HG02759 (cell line): ENCODE measurements at regions not wholly inside any gene's neighbourhood (a gene's known extent, or its start where the extent isn't known, plus 50 kb on each side); places are given as distances from the start of the nearest gene placed in this dataset.

Experiments used
- ATAC-seq: cut with Tn5 transposase; IDR thresholded peaks from one replicate; pipeline ENCODE4 v1.9.1; 2021; ENCODE audit warnings: mild to moderate bottlenecking, moderate library complexity; ENCODE audit not compliant: unreplicated experiment

DNA sequence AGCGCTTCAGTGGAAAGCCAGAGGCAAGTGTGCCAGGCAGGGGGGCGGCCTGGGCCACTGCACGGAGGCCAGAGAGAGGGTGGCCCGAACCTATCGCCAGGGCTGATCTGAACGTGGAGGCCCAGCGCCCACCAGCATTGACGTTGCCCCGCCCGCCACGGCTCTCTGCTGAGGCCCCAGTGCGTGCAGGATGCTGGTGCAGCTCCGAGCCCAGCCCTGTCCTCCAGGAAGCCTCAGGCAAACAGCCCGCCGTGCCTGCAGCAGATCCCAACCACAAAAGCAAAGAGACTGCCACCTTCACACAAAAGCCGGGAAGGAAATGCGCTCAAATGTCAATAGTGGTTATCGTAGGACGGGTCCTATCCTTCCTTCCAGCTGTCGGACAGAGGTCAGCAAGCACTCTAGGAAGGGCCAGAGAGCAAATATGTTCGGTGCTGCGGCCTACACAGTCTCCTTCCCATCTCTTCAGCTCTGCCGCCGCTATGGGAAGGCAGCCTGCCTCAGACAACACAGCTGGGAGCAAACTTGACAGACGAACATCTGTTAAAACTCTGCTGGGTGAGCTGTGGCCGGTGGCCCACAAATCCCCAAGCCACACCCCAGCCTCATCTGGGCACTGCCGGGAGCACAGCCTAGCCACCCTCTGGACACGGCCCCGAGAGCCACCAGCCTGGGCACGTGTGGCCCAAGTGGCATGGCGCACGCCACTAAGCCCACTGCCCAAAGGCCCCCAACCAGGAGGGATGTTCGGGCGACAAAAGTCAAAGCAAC, 146.2 kb downstream of the CRYBB2 start:
- no peak for ATAC-seq

DNA sequence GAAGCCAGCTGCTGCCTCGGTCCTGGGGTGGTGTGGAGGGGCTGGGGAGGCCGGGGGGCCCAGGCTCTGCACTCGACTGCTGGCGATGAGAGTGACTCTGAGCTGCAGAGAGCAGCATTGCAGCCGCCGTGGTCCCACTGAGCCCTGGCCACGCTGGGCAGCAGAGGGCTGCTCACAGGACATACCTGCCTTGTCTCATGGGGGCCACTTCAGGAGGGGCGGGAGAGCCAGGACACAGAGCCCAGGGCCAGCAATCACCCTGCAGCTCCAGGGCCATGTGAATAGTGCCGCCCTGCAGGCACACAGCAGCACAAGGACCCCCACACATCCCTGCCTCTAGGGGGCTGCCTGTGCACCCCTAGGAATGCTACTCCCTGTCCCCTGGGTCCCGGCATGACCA, 147.0 kb downstream of the CRYBB2 start:
- ATAC-seq, result no peak

DNA sequence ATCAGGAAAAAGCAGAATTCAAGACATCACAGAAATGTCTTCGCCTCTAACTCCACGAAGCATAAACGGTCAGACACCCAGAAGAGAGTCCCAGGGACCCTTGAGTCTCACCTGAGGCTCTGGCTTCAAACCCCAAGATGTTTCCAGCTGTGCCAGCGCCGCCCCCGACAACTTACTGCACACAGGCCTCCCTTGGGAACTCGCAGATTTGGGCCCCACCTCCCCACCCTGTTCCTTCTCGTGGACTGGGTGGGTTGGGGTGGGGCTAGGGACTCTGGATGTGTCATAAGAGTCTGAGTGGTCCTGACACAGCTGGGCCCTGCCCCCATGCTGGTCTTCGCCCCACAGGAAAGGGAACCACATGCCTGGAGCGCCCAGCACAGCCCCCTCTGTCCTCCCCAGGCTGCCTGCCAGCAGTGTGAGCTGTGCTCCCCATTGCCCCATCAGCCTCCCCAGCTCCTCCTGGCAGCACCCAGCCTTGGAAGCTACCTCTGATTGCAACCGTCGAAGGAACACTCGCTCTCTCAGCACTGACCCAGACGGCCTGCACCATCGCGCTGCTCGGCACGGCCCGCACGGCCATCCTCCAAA, 147.5 kb downstream of the CRYBB2 start:
- no peak for ATAC-seq

DNA sequence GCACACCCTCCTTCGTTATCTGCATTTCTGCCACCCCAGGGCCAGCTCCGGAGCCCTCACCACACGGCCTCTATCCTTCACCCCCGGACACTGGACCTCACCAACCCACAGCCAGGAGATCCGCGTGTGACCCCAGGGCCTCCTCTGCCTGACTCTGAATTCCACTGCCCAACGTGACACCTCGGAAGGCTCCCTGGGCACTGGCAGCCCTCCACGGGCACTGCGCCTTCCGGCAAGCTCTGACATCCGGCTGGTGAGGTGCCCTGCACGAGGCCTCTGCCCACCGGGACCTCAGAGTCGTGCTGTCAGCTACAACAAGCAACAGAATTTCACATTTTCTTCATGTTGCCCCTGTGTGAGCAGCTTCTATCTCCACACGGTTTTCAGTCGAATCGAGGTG, 148.3 kb downstream of the CRYBB2 start:
- ATAC-seq, result no peak

DNA sequence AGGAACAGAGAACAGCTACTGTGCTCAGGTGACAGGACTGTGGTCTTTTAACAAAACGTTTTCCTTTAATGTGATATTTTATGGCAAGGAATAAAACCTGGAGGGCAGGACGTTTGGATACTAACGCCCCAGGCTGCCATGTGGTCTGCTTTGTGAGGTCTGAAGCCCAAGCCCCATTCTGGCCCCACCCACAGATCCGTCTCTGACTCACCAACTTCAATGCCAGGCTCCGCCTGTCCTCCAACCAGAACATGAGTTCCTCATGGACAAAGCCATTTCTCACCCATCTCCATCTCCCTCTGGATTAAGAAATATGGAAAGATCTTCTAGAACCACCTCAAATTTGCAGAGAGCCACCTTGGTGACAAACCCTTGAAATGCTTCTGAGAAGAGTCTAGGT, 148.8 kb downstream of the CRYBB2 start:
- no peak for ATAC-seq

DNA sequence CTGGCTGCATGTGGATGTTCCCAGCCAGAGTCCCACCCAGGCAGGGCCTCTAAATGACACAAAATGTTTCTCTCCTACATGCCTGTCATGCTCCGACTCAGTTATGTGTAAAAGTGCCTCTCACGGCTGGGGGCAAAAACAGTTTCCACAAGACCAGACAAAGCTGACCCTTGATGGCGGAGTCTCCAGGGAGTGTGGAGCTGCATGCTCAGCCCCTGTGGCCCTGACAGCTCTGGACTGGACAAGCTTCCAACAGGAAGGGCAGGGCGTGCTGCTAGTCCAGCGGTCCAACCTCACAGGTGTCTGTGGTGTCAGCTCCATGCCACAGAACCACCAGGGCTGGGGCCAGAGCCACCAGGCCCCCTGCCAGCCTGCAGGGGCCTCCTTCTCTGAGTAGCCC, 149.6 kb downstream of the CRYBB2 start:
- no peak for ATAC-seq

DNA sequence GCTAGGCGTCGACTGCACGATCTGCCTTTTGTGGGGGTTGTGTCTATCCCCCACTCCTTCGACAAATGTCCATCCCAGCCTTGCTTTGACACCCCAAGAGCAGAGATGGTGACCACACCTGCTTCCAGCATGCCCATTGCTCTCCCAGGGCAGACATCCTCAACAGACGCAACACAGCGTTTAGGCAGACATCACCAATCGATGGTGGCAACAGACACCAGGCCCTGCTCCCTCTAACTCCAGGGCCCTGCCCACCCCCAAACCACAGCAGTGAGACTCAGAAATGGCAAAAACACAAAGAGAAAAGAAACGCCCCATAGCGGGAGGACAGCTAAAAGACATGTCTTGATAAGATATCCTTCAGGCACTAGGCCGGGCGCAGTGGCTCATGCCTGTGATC, 150.9 kb downstream of the CRYBB2 start:
- no peak for ATAC-seq

DNA sequence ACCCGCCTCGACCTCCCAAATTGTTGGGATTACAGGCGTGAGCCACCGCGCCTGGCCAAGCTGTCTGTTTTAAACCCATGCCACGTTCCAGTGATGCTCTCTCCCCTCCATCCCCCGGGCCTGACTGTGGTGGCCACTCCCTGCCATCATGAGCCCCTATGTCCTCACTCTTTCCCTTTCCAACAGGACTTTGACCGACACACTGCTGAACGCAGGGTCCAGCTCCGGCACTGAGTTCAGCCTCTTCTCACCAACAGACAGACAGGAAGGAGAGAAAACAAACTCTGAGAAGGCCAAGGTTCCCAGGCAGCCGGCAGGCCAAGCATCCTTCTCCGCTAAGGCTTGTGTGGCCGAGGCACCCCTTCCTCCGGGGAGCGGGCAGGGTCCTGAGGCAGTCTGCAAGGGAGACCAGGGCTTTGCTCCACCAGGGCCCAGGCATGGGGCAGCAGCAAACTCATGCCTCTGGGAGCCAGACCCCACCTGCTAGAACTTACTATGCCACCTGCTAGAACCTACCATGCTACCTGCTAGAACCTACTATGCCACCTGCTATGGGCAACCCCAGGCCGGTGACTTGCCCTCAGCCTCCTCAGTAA, 152.7 kb downstream of the CRYBB2 start:
- no peak for ATAC-seq

DNA sequence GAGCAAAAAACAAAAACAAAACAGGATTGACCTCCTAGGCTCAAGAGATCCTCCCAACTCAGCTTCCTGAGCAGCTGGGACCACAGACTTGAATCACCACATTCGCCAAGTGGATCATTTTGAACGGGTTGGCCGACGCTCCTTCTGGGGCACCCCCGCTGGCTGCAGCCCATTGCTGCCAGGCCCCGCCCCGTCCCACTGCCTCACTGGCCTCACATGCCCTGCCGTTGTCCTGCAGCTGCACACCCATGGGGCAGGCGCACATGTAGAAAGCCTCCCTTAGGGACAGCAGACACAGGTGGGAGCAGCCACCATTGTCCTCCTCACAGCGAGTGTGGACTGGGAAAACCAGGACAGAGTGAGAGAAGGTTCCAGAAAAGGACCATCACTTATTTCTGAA, 154.5 kb downstream of the CRYBB2 start:
- ATAC-seq, result no peak

DNA sequence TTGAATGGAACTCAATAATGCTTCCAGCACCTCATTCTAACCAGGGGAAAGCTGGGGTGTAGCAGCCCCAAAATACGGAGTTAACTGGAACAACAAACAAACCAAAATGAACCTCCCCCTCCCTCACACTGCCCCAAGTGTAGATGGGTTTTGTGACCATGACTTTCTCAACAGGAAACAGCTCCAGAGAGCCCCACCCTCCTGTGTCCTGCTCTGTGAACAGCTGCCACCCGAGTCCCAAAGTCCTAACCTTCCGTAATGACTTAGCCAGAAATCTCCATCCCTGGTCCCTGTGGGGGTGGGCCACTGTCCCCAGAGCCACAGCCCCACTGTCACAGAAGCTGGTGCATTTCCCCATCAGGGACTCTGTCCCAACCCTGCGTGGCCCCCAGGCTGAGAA, 155.4 kb downstream of the CRYBB2 start:
- no peak for ATAC-seq

DNA sequence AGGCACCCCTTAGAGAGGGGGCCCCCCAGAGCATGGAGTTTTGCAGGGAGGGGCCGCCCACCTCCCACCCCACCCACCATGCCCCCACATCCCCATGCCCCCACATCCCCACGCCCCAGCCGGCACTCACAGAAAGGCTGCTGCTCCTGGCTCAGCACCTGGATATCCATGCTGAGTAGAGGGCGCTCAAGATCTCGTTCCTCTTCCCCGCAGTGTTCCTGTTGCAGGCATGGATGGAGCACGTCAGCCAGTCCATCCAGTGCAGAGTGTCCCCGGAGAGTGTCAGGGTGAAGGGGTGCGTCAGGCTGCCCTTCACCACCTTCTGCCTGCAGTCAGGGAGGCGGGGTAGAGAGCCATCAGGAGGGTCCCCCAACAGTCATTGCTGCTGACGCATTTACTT, 156.2 kb downstream of the CRYBB2 start:
- no peak for ATAC-seq

DNA sequence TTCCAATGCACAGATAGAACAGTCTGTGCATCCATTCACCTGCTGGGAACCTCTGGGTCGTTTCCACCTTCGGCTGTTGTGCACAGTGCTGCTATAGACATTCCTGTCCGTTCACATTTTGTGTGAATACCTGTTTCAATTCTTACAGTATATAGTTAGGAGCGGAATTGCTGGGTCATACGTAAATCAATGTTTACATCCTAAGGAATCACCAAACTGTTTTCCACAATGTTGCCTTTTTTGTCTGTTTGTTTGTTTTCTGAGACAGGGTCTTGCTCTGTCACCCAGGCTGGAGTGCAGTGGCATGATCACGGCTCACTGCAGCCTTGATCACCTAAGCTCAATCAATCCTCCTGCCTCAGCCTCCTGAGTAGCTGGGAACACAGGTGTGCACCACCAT, 158.3 kb downstream of the CRYBB2 start:
- ATAC-seq, result no peak

DNA sequence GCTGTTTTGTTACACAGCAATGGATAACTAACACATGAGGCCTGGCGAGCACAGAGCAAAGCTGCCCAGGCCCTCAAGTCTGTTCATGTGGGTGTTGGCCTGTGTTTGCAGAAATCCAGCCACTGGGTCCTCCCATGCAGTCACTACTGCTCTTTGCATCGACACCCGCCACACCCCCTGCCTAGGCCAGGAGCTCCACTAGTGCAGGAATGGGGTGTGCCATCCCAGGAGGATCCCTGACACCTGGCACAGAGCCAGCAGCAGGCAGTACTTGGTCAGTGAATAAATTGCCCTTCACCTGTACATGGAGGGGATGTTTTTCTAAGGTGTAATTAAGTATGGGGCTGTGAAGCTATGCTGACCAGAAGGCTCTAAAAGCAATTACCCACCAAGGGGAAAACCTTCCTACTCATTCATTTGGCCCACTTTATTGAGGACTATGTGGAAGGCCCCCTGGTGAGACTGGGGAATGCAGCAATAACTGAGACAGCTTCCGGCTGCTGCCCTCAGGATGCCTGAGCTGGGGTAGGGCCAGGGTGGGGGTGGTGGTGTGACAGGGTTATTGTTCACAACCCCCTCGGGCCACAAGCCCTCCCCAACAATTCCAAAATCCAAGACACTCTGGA, 160.8 kb downstream of the CRYBB2 start:
- no peak for ATAC-seq

DNA sequence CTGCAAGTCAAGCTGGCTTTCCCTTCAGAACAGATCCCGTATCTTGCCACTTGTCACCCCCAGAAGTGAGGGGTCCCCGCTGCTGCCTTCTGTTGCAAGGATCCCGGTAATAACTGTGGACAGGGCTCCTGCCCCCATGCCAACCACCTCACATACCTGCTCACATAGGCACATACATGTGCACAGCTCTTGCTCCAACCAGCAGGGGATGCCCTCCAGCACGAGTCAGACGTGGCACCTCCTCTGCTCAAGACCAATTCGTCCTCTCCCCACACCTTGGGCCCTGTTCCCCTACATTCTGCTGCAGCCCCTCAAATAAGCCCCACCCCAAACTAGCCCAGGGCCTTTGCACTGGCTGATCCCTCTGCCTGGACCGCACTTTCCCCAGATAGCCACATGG, 163.3 kb downstream of the CRYBB2 start:
- no peak for ATAC-seq

DNA sequence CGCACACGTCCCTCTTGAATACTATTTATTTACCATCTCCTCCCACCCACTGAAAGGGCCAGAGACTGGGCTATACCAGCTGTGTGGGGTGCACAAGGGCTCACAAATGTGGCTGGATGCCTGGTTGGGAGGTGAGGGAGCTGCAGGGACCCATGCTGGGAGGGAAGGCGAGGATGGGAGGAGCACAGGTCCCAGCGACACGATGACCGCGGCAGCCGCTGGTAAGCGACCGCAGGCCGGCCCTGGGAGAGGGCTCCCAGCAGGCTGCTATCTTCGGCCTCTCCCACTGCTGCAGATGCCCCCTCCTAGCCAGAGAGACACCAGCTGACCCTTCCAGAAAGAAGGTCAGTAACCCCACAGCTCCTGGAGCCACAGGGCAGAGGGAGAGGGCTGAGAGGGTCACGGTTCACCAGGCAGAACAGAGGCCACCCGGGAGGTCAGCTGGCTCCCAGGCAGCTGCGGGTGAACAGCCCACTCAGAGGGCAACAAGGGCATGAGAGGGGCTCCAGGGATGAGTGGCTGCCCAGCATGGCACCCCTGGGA, 163.9 kb downstream of the CRYBB2 start:
- ATAC-seq, result no peak

DNA sequence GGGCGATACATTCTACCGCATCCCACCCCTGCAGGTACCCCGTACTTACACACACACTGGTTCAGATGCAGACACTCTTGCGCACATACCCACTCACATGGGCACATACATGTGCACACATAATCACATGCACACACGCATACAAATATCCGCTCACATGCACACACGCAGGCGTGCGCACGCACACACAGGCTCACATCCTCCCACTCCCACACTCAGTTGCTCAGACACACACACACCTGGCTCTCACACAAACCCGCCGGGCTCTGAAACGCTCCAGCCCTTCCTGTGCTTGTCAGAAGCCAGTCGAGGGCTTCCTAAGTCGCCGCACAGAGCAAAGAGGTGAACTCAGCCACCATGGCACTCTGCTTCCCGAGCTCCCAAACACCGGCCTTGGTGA, 164.5 kb downstream of the CRYBB2 start:
- ATAC-seq, result no peak

DNA sequence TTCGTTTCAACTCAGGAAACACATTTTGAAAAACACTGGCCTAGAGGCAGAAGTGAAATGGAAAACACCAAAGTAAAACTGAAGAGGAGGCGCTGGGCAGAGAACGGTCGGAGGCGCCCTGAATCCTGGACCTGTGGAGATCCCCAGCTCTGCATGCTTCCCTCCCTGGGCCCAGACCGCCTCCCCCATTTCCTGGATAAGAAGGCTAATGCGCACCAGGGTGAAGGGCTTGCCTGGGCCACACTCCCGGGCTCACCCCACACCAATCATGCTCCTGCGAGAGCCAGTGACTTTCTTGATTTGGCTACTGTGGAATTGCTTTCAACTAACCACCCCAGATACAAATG, 167.1 kb downstream of the CRYBB2 start:
- no peak for ATAC-seq

DNA sequence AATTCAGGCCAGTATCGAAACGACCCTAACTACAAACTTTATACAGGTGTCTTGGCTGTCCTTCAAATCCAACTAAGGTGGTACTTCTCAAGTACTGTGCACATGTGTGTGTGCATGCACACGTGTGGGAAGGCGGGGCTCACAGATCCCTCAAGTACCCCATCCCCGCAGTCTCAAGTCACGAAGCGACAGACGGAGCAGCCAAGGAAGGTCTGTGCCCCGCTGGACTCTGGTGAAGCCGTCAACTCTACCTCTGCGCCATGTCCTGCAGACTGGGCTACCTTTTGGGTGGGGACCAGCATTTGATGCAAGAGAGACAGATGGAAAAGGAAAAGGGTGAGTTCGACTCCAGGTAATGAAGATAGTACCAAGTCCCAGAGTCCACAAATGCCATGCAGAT, 169.0 kb downstream of the CRYBB2 start:
- no peak for ATAC-seq

DNA sequence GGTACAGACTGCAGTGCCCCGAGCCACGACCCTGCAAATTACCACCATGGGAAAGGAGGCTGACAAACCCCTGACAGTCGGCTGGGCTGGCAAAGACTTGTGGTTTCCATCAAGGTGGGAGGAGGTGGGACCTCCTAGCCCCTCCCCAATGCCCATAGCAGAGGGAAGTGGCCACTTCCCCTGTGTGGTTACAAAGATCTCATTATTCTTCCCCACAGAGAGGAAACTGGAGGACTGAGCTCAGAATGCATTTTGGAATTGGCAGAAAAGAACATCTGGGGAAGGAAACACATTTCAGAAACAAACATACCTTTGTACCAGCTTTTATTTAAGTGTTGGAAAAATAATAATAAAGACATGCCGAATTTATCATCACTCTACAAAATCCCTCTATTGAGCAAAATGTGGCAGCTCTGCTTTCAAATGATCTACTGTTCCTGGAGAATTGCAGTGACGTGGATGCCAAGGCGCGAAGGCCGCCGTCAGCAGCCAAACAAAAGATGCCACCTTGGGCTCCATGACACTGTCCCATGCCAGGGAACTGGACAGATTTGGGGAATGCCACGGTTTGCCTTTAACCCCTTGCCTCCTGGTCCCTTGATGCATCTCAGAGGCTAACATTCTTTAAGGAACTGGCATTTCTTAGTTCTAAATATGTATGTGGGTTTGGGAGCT, 169.6 kb downstream of the CRYBB2 start:
- no peak for ATAC-seq

DNA sequence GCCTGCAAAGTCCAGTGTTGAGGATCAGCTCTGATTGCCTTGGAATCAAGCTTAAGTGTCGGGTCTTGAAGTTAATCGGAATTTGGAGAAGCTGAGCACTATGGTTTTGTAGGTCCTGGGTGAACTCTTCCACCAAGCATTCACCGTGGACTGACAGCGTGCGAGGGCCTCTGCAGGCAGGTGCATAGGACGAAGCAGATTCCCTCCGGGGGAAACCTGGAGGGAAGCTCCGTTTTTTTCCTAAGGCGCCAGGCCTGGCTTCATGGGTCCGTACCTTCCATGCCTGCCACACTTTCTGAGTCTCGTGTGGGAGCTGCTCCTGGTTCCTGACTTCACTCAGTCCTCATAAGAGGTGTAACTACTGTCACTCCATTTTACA, 170.1 kb downstream of the CRYBB2 start:
- ATAC-seq, result no peak
